Neural cell (in vitro differentiated cells): ENCODE measurements at regions not wholly inside any gene's neighbourhood (a gene's known extent, or its start where the extent isn't known, plus 50 kb on each side); places are given as distances from the start of the nearest gene placed in this dataset.

Experiments used
- H2AFZ ChIP-seq: fragments of 200-600, 300-800 bp; sonication (generic), shearing (Covaris generic); 2 replicates; pipeline ENCODE4 v1.6.0; 2014; ENCODE audit warnings: low read depth, mild to moderate bottlenecking, antibody characterized with exemption, low read length, moderate library complexity
- H3F3A ChIP-seq: fragments of 200-600 bp; shearing (Covaris generic); 2 replicates; pipeline ENCODE4 v1.6.1; 2016; ENCODE audit warnings: mild to moderate bottlenecking, moderate library complexity, mixed read lengths, antibody characterized with exemption, low read length; ENCODE audit not compliant: insufficient read depth, poor library complexity, severe bottlenecking
- H3K27ac ChIP-seq: fragments of 200-600, 300-800 bp; sonication (generic), shearing (Covaris generic); 2 replicates; pipeline ENCODE4 v1.5.1; 2014; ENCODE audit warnings: mild to moderate bottlenecking, low read length, moderate library complexity
- H3K27me3 ChIP-seq: fragments of 300-800, 200-600 bp; sonication (generic), shearing (Covaris generic); 2 replicates; pipeline ENCODE4 v1.6.0; 2014; ENCODE audit warnings: mild to moderate bottlenecking, low read depth, low read length, moderate library complexity; ENCODE audit not compliant: insufficient read depth
- H3K36me3 ChIP-seq: fragments of 300-800, 200-600 bp; sonication (generic), shearing (Covaris generic); 2 replicates; pipeline ENCODE4 v1.5.1; 2014; ENCODE audit warnings: mild to moderate bottlenecking, antibody characterized with exemption, low read length, moderate library complexity; ENCODE audit not compliant: insufficient read depth
- H3K4me2 ChIP-seq: fragments of 300-800, 200-600 bp; sonication (generic), shearing (Covaris generic); 2 replicates; pipeline ENCODE4 v1.6.0; 2014; ENCODE audit warnings: mild to moderate bottlenecking, low read length
- H3K4me3 ChIP-seq: fragments of 300-800, 200-600 bp; sonication (generic), shearing (Covaris generic); 2 replicates; pipeline ENCODE4 v1.5.1; 2014; ENCODE audit warnings: mild to moderate bottlenecking, low read length, moderate library complexity
- H3K79me2 ChIP-seq: fragments of 200-600 bp; shearing (Covaris generic); replicated peaks from 2 replicates; pipeline ENCODE4 v1.6.0; 2014; ENCODE audit warnings: mild to moderate bottlenecking, low read length, moderate library complexity; ENCODE audit not compliant: insufficient read depth
- H3K9ac ChIP-seq: fragments of 300-800, 200-600 bp; sonication (generic), shearing (Covaris generic); 2 replicates; pipeline ENCODE4 v1.6.1; 2016; ENCODE audit warnings: mild to moderate bottlenecking, low read length, mixed read lengths
- H3K9me2 ChIP-seq: fragments of 200-600 bp; shearing (Covaris generic); 2 replicates; pipeline ENCODE4 v1.6.1; 2016; ENCODE audit warnings: mild to moderate bottlenecking, low read length, mixed read lengths; ENCODE audit not compliant: insufficient read depth
- H3K9me3 ChIP-seq: fragments of 200-600, 300-800 bp; sonication (generic), shearing (Covaris generic); 2 replicates; pipeline ENCODE4 v1.6.1; 2016; ENCODE audit warnings: mild to moderate bottlenecking, mixed run types, low read length, moderate library complexity, mixed read lengths
- H4K20me1 ChIP-seq: fragments of 200-600 bp; shearing (Covaris generic); 2 replicates; pipeline ENCODE4 v1.6.1; 2016; ENCODE audit warnings: mild to moderate bottlenecking, mixed run types; ENCODE audit not compliant: insufficient read depth
- EP300 ChIP-seq: fragments of 450-650 bp; conservative IDR thresholded peaks from 2 replicates; pipeline ENCODE4 v1.6.1; 2014; ENCODE audit warnings: antibody characterized with exemption, mild to moderate bottlenecking, moderate library complexity; ENCODE audit not compliant: poor library complexity, severe bottlenecking
- EZH2 ChIP-seq: fragments of 200-600, 300-800 bp; shearing (Covaris generic), sonication (generic); IDR thresholded peaks from 2 replicates; pipeline ENCODE4 v1.6.1; 2014; ENCODE audit warnings: antibody characterized with exemption, low read length, borderline replicate concordance, mild to moderate bottlenecking; ENCODE audit not compliant: insufficient read depth, poor library complexity, severe bottlenecking
- MXI1 ChIP-seq: fragments of 450-650 bp; conservative IDR thresholded peaks from 2 replicates; pipeline ENCODE4 v1.6.1; 2014; ENCODE audit warnings: antibody characterized with exemption, mild to moderate bottlenecking; ENCODE audit not compliant: poor library complexity, severe bottlenecking
- POLR2AphosphoS5 ChIP-seq: IDR thresholded peaks from 2 replicates; pipeline ENCODE4 v1.6.1; 2012
- RAD21 ChIP-seq: fragments of 450-650 bp; conservative IDR thresholded peaks from 2 replicates; pipeline ENCODE4 v1.6.1; 2014; ENCODE audit warnings: antibody characterized with exemption, mild to moderate bottlenecking, moderate library complexity
- SMC3 ChIP-seq: fragments of 450-650 bp; conservative IDR thresholded peaks from 2 replicates; pipeline ENCODE4 v1.6.1; 2014; ENCODE audit warnings: antibody characterized with exemption, mild to moderate bottlenecking, moderate library complexity; ENCODE audit not compliant: poor library complexity
- TAF1 ChIP-seq: IDR thresholded peaks from 2 replicates; pipeline ENCODE4 v1.6.1; 2012; ENCODE audit warnings: low read depth
- TF ChIP-seq, protein P1 (sequence below): fragments of 450-650 bp; IDR thresholded peaks from 2 replicates; pipeline ENCODE4 v1.5.1; 2014; ENCODE audit warnings: antibody characterized with exemption, mild to moderate bottlenecking, moderate library complexity; ENCODE audit not compliant: poor library complexity, severe bottlenecking
- TF ChIP-seq, protein P2 (sequence below): IDR thresholded peaks from 2 replicates; pipeline ENCODE4 v1.6.1; 2012; ENCODE audit warnings: borderline replicate concordance

DNA sequence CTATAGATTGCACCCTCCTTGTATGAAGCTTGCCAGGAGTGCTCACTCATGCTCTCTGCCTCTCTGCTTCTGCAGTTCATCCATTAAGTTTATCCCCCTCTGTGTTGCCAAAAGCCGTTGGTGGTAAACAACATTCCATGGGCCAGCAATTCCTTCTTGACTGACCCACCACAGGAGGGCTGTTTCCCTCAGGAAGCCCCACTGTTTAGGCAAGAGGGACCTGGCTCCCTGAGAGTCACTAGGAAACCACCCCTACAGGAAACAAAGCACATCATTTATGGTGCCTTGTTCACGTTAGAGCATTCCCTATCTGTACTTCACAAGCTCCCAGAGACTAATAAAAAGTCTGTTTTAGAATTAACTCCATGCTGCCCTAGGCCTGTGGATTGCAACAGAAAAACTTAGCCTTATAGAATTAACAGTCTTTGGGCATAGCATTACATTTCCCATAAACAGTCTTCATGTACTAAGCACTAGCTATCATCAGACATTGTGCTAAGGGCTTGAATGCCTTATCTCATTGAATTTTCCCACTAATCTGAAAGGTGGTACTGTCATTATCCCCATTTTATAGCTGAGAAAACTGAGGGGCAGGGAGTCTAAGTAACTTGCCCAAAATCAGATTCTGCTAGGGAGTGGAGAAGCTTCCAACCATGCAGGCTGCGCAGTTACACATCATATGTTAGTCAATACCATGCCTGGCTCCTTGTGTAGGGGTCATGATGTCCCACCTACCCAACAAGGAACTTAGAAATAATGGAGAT is 149.9 kb downstream of the SHQ1 start:
- H3K27me3 ChIP-seq, result no peaks in the 10 kb centered on the region
- no peak overlapping the region for H3K27ac ChIP-seq
- H3K79me2 ChIP-seq, result no peaks in the 10 kb centered on the region
- TF ChIP-seq POLR2AphosphoS5 (no peak), EP300 (no peak), EZH2 (no peak), MXI1 (no peak), SMC3 (no peak), TAF1 (no peak), RAD21 (no peak)
- TF ChIP-seq, protein P1, sequence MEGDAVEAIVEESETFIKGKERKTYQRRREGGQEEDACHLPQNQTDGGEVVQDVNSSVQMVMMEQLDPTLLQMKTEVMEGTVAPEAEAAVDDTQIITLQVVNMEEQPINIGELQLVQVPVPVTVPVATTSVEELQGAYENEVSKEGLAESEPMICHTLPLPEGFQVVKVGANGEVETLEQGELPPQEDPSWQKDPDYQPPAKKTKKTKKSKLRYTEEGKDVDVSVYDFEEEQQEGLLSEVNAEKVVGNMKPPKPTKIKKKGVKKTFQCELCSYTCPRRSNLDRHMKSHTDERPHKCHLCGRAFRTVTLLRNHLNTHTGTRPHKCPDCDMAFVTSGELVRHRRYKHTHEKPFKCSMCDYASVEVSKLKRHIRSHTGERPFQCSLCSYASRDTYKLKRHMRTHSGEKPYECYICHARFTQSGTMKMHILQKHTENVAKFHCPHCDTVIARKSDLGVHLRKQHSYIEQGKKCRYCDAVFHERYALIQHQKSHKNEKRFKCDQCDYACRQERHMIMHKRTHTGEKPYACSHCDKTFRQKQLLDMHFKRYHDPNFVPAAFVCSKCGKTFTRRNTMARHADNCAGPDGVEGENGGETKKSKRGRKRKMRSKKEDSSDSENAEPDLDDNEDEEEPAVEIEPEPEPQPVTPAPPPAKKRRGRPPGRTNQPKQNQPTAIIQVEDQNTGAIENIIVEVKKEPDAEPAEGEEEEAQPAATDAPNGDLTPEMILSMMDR, result no peak
- TF ChIP-seq, protein P2, sequence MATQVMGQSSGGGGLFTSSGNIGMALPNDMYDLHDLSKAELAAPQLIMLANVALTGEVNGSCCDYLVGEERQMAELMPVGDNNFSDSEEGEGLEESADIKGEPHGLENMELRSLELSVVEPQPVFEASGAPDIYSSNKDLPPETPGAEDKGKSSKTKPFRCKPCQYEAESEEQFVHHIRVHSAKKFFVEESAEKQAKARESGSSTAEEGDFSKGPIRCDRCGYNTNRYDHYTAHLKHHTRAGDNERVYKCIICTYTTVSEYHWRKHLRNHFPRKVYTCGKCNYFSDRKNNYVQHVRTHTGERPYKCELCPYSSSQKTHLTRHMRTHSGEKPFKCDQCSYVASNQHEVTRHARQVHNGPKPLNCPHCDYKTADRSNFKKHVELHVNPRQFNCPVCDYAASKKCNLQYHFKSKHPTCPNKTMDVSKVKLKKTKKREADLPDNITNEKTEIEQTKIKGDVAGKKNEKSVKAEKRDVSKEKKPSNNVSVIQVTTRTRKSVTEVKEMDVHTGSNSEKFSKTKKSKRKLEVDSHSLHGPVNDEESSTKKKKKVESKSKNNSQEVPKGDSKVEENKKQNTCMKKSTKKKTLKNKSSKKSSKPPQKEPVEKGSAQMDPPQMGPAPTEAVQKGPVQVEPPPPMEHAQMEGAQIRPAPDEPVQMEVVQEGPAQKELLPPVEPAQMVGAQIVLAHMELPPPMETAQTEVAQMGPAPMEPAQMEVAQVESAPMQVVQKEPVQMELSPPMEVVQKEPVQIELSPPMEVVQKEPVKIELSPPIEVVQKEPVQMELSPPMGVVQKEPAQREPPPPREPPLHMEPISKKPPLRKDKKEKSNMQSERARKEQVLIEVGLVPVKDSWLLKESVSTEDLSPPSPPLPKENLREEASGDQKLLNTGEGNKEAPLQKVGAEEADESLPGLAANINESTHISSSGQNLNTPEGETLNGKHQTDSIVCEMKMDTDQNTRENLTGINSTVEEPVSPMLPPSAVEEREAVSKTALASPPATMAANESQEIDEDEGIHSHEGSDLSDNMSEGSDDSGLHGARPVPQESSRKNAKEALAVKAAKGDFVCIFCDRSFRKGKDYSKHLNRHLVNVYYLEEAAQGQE, result no peak
- no peaks in the 10 kb centered on the region for H3K36me3 ChIP-seq
- no peak overlapping the region for H3K4me2 ChIP-seq
- H3F3A ChIP-seq, result no peaks in the 10 kb centered on the region
- H4K20me1 ChIP-seq, result no peaks in the 10 kb centered on the region
- no peak overlapping the region for H3K9ac ChIP-seq
- H2AFZ ChIP-seq, result no peak overlapping the region
- H3K9me2 ChIP-seq, result no peaks in the 10 kb centered on the region
- no peaks in the 10 kb centered on the region for H3K9me3 ChIP-seq
- H3K4me3 ChIP-seq, result no peak overlapping the region

DNA sequence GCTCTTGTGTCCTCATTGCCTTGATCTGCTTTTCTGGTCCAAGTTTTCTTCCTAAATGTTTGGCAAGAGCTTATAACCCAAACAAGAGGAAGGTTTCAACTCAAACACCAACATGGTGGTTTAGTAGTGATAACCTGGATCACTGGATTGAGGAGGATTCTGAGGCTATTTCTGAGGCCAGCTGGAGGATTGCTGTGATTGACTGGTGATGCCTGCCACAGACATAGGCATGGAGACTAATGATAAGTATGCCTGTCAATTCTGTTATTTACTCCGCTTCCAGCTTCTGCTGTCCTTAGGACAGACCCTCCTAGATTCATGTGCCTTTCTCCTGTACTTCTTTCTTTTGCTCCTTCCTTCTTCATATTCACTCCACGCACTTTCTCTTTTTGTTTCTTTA is 150.5 kb downstream of the SHQ1 start:
- TF ChIP-seq POLR2AphosphoS5 (no peak), TAF1 (no peak), EP300 (no peak)
- H3K27ac ChIP-seq, result no peak overlapping the region

More for the DNA sequence above, 150.5 kb downstream of the SHQ1 start:
- no peak overlapping the region for H2AFZ ChIP-seq
- H3K9me3 ChIP-seq, result no peaks in the 10 kb centered on the region
- H3K9ac ChIP-seq, result no peak overlapping the region
- no peaks in the 10 kb centered on the region for H3K36me3 ChIP-seq
- H3F3A ChIP-seq, result no peaks in the 10 kb centered on the region
- H3K4me2 ChIP-seq, result no peak overlapping the region
- H3K4me3 ChIP-seq, result no peak overlapping the region
- H3K27me3 ChIP-seq, result no peaks in the 10 kb centered on the region
- H3K79me2 ChIP-seq, result no peaks in the 10 kb centered on the region
- no peaks in the 10 kb centered on the region for H3K9me2 ChIP-seq
- H4K20me1 ChIP-seq, result no peaks in the 10 kb centered on the region
